ENCODE measurements at regions not wholly inside any gene's neighbourhood (a gene's known extent, or its start where the extent isn't known, plus 50 kb on each side); places are given as distances from the start of the nearest gene placed in this dataset.
"Not testable (repeated sequence)": the region's sequence is repeated elsewhere in the genome, so short reads cannot be mapped to it uniquely, and the experiment has no call there.

DNA sequence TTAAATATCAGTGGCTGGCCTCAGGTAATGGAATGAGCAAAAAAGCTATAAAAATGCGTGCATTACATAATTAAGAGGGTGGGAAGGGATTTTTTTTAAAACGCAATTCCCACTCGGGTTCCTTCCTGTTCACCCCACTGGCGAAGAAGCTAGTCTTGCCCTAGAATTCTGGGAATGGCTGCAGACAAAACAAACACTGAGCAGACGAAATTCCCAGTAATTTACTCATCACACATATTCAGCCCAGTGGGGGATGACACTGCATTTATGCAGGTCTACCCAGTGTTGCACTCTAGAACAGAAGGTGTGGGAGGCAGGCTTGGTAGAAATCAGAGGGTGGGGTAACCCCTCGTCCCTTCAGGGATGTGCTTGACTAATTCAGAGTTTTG lies 2695.0 kb upstream of the DEFB115 start:
- DNase-seq = no peak

DNA sequence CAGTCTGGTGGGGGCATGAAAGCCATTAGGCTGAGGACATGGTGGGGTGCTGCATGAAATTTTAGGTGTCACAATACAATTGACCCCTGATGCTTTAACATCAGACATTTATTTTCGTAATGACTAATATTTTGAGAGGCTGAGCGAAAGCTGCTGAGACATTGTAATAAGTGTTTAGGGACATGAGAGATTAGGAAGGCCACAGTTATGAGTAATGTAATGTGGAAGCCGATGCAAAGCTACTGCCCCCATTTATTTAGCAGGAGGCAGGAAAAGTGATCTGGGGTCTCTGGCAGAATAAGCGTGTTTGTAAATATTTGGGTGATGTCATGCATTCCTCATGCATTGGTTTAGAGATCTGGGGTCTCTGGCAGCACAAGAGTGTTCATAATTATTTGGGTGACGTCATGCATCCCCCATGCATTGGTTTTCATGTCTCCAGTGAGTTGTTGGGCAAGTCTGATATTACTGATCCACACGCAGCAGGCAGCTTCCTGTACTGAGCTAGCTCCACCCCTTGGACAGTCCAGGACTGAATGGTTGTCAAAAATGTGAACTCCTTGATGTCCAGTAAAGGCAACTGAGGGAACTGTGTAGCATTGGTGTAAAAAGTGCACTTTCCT lies 2694.5 kb upstream of the DEFB115 start:
- DNase-seq = not testable (repeated sequence)

DNA sequence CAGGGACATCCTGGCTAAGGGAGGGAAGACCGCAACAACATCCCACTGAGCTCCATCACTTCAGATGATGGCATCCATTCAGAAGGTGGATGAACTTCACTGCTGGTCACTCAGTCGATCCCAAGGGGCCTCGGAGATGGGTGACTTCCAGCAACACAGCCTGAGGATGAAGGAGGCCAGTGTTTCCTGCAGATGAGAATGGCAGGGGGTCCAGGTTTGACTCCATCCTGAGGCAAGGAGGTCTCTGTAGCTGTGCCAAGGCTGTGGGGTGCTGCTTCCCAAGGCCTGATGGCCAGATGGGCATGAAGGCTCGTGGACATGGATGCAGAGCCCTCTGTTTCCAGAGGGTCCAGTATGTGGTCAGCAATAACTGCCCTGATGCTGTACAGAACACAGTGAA lies 2693.4 kb upstream of the DEFB115 start:
- DNase-seq = not testable (repeated sequence)

DNA sequence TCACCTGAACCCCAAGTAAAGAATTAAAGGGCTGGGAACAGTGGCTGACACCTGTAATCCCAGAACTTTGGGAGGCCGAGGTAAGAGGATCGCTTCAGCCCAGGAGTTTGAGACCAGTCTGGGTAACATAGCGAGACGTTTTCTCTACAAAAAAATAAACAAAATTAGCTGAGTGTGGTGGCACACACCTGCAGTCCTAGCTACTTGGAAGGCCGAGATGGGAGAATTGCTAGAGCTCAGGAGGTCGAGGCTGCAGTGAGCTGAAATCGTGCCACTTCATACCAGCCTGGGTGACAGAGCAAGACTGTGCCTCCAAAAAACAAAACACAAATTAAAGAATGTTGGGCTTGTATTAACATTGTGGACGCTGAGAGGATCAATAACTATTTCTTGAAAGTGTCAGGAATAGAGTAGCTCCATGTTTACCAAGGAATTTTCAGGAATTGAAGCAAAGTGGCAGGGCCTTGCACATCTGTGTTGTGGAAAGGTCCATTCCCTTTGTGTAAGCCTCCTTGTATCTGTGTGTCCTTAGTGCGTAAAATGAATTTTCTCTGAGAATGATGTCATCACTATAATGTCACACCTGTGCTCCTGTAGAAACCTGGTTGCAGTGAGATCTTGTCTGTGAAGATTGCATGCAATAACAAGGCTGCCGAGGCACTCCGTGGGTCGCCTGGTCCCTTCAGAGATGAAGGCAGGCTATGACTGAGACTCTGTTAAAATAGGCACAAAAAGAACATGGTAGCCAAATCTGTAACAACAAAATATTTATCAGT lies 2692.6 kb upstream of the DEFB115 start:
- not testable (repeated sequence) for DNase-seq

DNA sequence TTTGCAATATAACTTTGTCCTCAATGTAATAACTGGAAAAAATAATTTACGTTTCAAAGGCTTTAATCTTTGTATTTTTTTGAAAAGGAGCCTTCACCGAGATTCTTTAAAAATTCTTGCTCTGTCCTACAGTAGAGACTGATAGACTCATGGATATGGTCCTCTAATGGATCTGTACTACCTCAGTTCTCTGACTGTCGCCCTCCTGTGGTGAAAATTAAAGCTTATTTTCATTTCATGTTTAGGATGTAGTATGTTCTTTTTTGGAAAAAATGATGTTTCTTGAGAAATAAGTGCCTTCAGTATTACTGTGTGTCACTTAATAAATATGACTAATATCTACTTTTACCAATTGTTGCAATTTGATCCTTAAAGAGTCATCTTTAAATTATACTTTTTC lies 2681.5 kb upstream of the DEFB115 start:
- DNase-seq = not testable (repeated sequence)

DNA sequence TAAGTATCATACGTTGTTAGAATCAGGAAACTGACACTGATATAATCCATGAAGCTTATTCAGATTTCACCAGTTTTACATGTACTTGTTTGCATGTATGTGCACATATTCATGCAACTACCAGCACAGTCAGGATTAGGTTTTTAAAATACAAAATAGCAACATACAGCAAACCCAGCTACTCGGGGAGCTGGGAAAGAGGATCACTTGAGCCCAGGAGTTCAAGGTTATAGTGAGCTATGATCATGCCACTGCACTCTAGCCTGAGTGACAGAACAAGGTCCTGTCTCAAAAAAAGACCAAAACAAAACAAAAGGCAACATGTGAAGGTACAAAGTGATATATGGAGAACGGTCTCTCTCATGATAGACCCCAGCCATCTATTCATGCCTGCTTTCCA lies 2665.8 kb upstream of the DEFB115 start:
- not testable (repeated sequence) for DNase-seq

DNA sequence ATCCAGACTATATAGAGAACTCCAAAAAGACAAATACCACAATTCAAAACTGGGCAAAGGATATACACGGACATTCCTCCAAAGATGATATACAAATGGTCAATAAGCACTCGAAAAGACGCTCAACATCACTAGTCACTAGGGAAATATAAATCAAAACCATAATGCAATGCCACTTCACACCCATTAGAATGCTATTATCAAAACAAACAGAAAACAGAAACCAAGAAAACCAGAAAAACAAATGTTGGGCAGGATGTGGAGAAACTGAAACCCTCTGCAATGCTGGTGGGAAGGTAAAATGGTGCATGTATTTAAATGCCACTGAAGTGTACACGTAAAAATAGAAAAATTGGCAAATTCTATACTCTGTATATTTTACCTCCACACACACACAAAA lies 2664.1 kb upstream of the DEFB115 start:
- DNase-seq = not testable (repeated sequence)

DNA sequence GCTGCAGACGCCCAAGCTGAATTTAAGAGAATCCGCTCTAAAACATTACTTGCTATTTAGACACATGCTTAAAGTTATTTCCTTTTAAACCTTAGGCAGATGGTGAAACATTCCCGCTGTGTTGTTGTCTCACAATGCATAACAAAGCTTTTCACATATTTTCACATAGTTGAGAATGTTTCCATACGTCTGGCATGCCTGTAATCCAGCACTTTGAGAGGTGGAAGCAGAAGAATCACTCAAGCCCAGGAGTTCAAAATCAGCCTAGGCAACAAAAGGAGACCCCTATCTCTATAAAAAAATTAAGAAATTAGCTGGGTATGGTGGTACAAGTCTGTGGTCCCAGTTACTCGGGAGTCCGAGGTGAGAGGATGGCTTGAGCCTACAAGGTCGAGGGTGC lies 2663.0 kb upstream of the DEFB115 start:
- not testable (repeated sequence) for DNase-seq

DNA sequence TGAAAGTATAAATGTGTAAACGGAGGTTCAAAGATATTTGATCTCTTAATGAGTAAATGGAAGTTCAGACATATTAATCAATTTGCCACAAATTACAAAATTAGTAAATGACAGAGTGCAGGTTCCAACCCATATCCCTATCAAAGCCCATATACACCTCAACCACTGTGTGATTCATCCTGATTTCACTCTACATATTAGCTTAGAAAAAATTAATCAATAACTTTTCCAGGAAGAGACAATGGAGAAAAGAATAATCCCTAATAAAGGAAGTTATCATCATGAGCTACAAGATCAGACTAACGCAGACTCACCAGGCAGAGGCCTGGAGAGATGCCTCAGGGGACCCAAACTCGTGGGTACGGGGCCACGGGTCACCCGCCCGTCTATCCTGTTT lies 2655.5 kb upstream of the DEFB115 start:
- not testable (repeated sequence) for DNase-seq

DNA sequence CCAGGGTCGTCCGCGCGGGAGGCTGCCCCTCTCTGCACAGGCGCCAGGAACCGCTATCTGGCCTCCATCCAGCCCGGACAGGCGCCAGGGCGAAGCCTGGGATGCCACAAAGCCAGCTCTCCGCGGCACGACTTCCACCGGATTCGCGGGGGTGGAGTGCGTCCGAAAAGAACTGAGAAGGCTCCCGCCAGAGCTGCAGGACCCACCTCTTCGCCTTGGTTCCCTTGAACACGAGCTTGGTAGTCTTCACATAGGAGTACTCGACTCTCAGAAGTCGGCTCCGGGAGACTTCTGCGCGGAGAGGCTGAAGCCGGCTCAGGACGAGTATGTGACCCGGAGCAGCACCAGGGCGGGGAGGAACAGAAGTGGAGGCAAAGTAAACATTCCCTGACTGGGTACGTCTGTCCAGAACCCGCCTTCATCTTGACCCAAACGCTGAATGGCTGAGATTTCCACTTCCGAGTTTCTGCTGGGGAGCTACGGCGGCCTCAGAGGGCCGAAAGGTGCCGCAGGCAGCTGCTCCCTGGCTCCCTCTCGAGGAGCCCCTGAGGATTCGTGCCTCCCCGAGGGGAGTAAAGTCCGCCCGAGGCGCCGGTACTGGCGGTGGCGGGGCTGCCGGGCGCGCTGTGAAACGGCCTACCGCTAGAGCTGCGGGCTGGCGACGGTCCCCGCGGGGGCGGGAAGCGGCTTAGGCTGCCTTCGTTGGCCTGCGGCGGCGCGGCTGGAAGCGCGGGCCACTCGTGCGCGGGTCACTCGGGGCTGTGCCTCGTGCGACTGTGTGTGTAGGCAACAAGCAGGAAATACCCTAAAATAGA lies 2654.9 kb upstream of the DEFB115 start:
- DNase-seq = peak; percentile 85

DNA sequence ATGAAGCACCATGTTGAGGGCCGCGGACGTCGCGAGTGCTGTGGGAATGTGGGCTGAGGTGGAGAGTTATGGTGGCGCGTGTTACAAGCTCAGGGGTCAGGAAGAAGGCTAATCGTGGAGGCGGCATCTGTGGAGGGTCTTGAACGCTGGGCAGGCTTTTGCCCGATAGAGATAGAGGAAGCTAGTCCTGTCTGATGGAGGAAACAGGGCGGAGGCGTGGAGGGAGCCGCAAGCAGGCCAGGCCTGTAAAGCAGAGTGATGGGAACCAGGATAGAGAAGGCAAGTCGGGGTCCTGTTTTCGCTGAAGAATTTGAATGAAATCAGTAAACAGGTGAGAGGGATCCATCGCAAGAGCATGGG lies 2654.3 kb upstream of the DEFB115 start:
- not testable (repeated sequence) for DNase-seq

DNA sequence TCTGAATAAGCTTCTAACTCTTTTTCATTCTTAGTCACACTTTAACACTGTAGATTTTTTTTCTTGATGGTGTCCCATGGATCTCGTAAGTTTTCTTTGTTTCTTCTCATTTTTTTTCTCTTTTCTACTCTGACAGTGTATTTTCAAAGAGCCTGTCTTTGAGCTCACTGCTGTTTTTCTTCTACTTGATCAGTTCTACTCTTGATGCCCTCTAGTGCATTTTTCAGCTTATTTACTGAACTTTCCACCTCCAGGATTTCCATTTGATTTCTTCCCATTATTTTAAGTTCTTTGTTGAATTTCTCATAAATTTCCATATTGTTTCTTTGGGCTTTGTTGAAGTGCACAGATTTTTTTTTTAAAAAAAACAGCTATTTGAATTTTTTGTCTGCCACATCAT lies 2641.1 kb upstream of the DEFB115 start:
- DNase-seq = no peak

DNA sequence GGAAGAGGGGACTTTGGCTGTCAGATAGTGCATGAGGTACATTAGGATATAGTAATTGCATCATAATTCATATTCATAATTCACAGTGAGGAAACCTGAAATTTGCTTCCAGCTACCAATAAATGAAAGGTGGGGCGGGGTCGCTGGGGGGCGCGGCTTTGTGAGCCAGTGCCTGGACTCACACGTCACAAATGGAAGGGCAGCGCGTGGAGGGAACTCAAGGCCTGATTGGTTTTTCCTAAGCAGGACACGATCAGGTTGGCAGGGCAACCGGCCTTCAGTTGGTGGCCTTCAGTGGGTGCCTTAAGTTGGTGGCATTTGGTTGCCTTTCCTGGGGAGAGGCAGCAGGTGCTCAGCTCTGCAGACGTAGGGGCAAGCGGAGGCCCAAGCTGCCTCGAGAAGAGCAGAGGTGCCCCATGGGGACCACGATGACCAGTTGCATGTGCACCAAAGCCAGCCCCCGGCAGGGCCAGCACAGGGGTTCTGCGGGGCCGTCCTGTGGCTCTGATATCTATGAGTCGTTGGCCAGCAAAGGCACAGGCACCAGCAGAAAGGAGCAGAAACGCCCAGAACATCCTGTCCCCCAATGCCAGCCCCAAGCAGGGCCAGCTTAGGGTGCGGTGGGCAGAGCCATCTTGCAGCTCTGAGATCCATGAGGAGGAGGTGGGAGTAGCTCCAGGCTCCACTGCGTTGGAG lies 2637.4 kb upstream of the DEFB115 start:
- DNase-seq = not testable (repeated sequence)

DNA sequence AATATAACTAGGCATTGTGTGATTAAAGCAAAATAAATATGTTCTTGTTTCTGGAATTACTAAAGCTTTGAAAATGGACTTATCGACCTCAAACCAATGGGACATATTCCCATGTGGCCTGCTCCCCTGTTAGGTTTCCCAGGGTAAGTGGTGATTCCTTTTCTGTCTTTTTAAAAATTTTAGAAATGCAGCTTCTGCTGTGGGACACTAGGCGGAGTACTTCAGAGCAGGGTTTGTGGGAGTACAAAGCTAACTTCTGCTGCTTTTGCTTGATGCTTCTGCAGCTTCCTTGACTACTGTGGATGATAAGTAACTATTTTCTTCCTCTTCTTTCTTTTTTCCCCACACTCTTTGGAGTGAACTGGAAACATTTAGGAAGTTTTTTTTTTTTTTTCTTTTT lies 2632.4 kb upstream of the DEFB115 start:
- not testable (repeated sequence) for DNase-seq

DNA sequence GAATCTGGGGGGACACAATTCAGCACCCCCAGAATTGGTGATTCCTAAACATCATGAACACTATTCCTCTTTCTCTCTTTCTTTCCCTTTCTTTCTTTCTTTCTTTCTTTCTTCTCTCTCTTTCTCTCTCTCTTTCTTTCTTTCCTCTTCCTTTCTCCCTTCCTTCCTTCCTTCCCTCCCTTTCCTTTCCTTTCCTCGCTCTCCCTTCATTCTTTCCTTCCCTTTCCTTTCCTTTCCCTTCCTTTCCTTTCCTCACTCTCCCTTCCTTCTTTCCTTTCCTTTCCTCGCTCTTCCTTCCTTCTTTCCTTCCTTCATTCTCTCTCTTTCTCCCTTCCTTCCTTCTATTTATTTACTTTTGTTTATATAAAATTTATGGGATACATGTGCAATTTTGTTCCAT lies 2616.6 kb upstream of the DEFB115 start:
- not testable (repeated sequence) for DNase-seq

Measured in stimulated activated CD4-positive, alpha-beta T cell treated with anti-CD3 and anti-CD28 coated beads, Interleukin-1b, Interleukin-23, amount 100 ng/mL, for 48 hours (primary cell).